Fibroblast of lung (primary cell): ENCODE measurements at regions not wholly inside any gene's neighbourhood (a gene's known extent, or its start where the extent isn't known, plus 50 kb on each side); places are given as distances from the start of the nearest gene placed in this dataset.

Source experiments
- CTCF ChIP-seq, 2 donors: IDR thresholded peaks in 1 of 2; conservative IDR thresholded peaks in 1 of 2; 1 replicate in 1 of 2; 2 replicates in 1 of 2; pipeline ENCODE4 v1.5.1; 2011 to 2012; ENCODE audit warnings: low read length in 2 of 2, control low read depth in 1 of 2, inconsistent platforms in 1 of 2, low read depth in 1 of 2, mild to moderate bottlenecking in 1 of 2
- EZH2 ChIP-seq: IDR thresholded peaks from 2 replicates; pipeline ENCODE4 v1.5.1; 2012; ENCODE audit warnings: low read length, control low read depth, mild to moderate bottlenecking; ENCODE audit errors: missing control alignments

GRCh38 chr4:122980860-122981259 lies 58.5 kb upstream of the NUDT6 start:
- no peak for TF ChIP-seq CTCF (conservative IDR thresholded peaks at IDR 0.05 in 1 of 2, IDR thresholded peaks at IDR 0.05 in 1 of 2; ENCODE audit: low read depth in 1 of 2, low read length in 2 of 2)
- TF ChIP-seq EZH2, result no peak
